HL-60 (cell line): ENCODE measurements at regions not wholly inside any gene's neighbourhood (a gene's known extent, or its start where the extent isn't known, plus 50 kb on each side); places are given as distances from the start of the nearest gene placed in this dataset.

ENCODE experiments used
- DNase-seq, 2 experiments: peaks; one replicate each; pipeline ENCODE4 v3.0.0-alpha.2; 2010 to 2020; ENCODE audit warnings: low read depth in 1 of 2, low spot score in 1 of 2
- H3K27ac ChIP-seq: fragments of 250-450 bp; sonication (Bioruptor Pico); replicated peaks from 2 replicates; pipeline ENCODE4 v1.5.1; 2020; ENCODE audit warnings: mild to moderate bottlenecking, moderate library complexity
- H3K27me3 ChIP-seq: fragments of 250-450 bp; sonication (Bioruptor Pico); 2 replicates; pipeline ENCODE4 v1.5.1; 2021; ENCODE audit warnings: mild to moderate bottlenecking, moderate library complexity; ENCODE audit not compliant: insufficient read depth, poor library complexity, severe bottlenecking
- H3K4me3 ChIP-seq: replicated peaks from 2 replicates; pipeline ENCODE4 v1.5.1; 2011; ENCODE audit warnings: mild to moderate bottlenecking, control low read depth, low read length; ENCODE audit not compliant: insufficient read depth
- CTCF ChIP-seq: IDR thresholded peaks from one replicate; pipeline ENCODE4 v1.5.1; 2011; ENCODE audit warnings: low read length, control low read depth, inconsistent platforms; ENCODE audit not compliant: insufficient read depth
- GABPA ChIP-seq: IDR thresholded peaks from 2 replicates; pipeline ENCODE4 v1.6.1; 2012; ENCODE audit warnings: low read depth
- POLR2AphosphoS5 ChIP-seq: IDR thresholded peaks from 2 replicates; pipeline ENCODE4 v1.6.1; 2012; ENCODE audit warnings: low read depth
- REST ChIP-seq: IDR thresholded peaks from 2 replicates; pipeline ENCODE4 v1.6.1; 2012; ENCODE audit warnings: low read depth; ENCODE audit not compliant: insufficient replicate concordance
- SPI1 ChIP-seq: IDR thresholded peaks from 2 replicates; pipeline ENCODE4 v1.6.1; 2012; ENCODE audit warnings: low read depth, mild to moderate bottlenecking, borderline replicate concordance

DNA sequence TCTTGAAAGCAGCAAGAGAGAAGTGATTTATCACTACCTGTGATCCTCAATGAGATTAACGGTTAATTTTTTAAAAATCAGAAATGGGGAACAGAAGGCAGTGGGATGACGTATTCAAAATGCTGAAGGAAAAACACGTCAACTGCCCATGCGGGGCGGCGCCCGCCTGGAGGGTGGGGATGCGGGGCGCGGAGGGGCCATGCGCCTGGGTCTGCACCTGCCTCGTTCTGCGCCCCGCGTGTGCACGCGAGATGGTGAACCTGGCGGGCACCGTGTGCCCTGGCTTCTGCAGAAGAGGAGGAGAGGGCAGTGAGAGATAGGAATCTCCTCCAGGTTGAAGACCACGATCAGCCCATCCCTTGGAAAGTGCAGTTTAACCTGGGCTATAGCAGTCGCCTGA is 79.3 kb upstream of the ZNF32 start:
- no peaks in the 10 kb centered on the region for H3K27me3 ChIP-seq
- no peak for DNase-seq
- TF ChIP-seq CTCF (no peak), REST (no peak), POLR2AphosphoS5 (no peak), SPI1 (no peak), GABPA (no peak)
- no peak overlapping the region for H3K4me3 ChIP-seq
- no peak overlapping the region for H3K27ac ChIP-seq

- H3K27ac ChIP-seq, result no peak overlapping the region
- no peaks in the 10 kb centered on the region for H3K27me3 ChIP-seq
- no peak overlapping the region for H3K4me3 ChIP-seq
- TF ChIP-seq SPI1 (no peak), CTCF (no peak), GABPA (no peak), REST (no peak), POLR2AphosphoS5 (no peak)
- DNase-seq, result no peak
Measured at GRCh38 chr10:43715334-43715733, 66.7 kb upstream of the ZNF32 start.

DNA sequence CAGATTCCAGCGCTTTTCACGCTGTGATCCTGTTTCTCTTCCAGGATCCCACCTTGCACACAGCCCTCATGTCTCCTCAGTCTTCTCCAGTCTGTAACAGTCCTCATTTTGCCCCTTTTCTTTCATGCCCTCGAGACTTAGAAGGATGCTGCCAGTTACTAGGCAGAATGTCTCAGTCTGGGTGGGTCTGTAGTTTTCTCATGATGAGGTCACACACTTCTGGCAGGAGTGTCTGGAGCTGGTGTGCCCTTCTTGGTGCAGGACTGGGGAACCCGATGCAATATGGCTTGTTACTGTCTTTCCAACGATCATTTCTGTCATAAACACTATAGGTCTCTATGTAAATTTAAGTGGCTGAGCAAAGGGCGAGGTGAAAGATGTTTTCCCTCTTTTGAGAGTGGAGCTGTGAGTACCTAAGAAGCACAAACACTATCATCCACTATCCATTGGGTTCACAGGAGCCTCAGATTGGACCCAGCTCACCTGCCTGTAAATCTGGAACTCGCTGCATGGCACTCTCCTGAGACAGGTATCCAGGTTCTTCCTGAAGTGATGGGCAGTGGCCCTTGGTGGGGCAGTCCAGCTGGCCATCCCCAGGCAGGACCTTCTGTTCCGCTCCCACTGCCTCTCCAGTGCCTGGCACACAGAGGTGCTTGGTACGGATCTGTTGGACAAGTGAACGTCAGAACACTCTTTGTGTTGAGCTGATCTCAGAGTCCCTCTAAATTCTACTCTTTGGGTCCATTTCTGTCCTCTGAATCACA is 64.3 kb upstream of the ZNF32 start:
- H3K27ac ChIP-seq, result no peak overlapping the region
- DNase-seq, result no peak
- TF ChIP-seq CTCF (no peak), SPI1 (no peak), REST (no peak), GABPA (no peak), POLR2AphosphoS5 (no peak)
- no peaks in the 10 kb centered on the region for H3K27me3 ChIP-seq
- no peak overlapping the region for H3K4me3 ChIP-seq
